SU-DHL-6 (cell line): ENCODE measurements at regions not wholly inside any gene's neighbourhood (a gene's known extent, or its start where the extent isn't known, plus 50 kb on each side); places are given as distances from the start of the nearest gene placed in this dataset.
A peak's percentile ranks its signal among the peaks of the same experiment; 100 is the strongest.

Experiments
- H2AFZ ChIP-seq: fragments of 200-600 bp; sonication (generic); 2 replicates; pipeline ENCODE4 v1.6.1; 2014; ENCODE audit warnings: low read depth, mild to moderate bottlenecking, moderate library complexity, mixed read lengths, antibody characterized with exemption, low read length; ENCODE audit not compliant: severe bottlenecking
- H3F3A ChIP-seq: fragments of 200-600 bp; shearing (Covaris generic); 2 replicates; pipeline ENCODE4 v1.6.0; 2016; ENCODE audit warnings: antibody characterized with exemption, mild to moderate bottlenecking; ENCODE audit not compliant: insufficient read depth
- H3K27ac ChIP-seq: fragments of 200-600 bp; sonication (generic); 2 replicates; pipeline ENCODE4 v1.5.1; 2016; ENCODE audit warnings: low read depth, mild to moderate bottlenecking, low read length, moderate library complexity, mixed read lengths
- H3K27me3 ChIP-seq: fragments of 200-600 bp; sonication (generic), shearing (Covaris generic); 2 replicates; pipeline ENCODE4 v1.6.0; 2014; ENCODE audit warnings: mild to moderate bottlenecking, low read length
- H3K36me3 ChIP-seq: fragments of 200-600 bp; sonication (generic); 2 replicates; pipeline ENCODE4 v1.6.1; 2014; ENCODE audit warnings: mild to moderate bottlenecking, low read length, mixed read lengths
- H3K4me2 ChIP-seq: fragments of 300-600, 200-600 bp; shearing (Covaris generic), sonication (generic); 2 replicates; pipeline ENCODE4 v1.6.0; 2014; ENCODE audit warnings: low read length, low read depth, mild to moderate bottlenecking; ENCODE audit not compliant: poor library complexity, severe bottlenecking
- H3K4me3 ChIP-seq: fragments of 200-600 bp; sonication (generic); 2 replicates; pipeline ENCODE4 v1.5.1; 2014; ENCODE audit warnings: antibody characterized with exemption, low read length, mild to moderate bottlenecking, mixed read lengths; ENCODE audit not compliant: insufficient read depth, poor library complexity, severe bottlenecking
- H3K79me2 ChIP-seq: fragments of 200-600 bp; sonication (generic); 2 replicates; pipeline ENCODE4 v1.6.1; 2014; ENCODE audit warnings: mild to moderate bottlenecking, low read length, moderate library complexity; ENCODE audit not compliant: insufficient read depth
- H3K9ac ChIP-seq: fragments of 200-600 bp; sonication (generic); 2 replicates; pipeline ENCODE4 v1.7.0; 2014; ENCODE audit warnings: mild to moderate bottlenecking, low read length
- H3K9me2 ChIP-seq: fragments of 200-600 bp; sonication (generic); replicated peaks from 2 replicates; pipeline ENCODE4 v1.6.1; 2014; ENCODE audit warnings: low read length; ENCODE audit not compliant: insufficient read depth
- H3K9me3 ChIP-seq: fragments of 200-600 bp; sonication (generic); 2 replicates; pipeline ENCODE4 v1.6.1; 2014; ENCODE audit warnings: low read length, mixed read lengths; ENCODE audit not compliant: insufficient read depth
- H4K20me1 ChIP-seq: fragments of 200-600 bp; sonication (generic); 2 replicates; pipeline ENCODE4 v1.6.1; 2014; ENCODE audit warnings: low read depth, mild to moderate bottlenecking, antibody characterized with exemption, low read length, moderate library complexity, mixed read lengths
- EZH2phosphoT487 ChIP-seq: fragments of 200-600 bp; sonication (generic), shearing (Covaris generic); conservative IDR thresholded peaks from 2 replicates; pipeline ENCODE4 v1.6.1; 2018; ENCODE audit warnings: mild to moderate bottlenecking, antibody characterized with exemption, low read length, moderate library complexity, mixed read lengths
- TF ChIP-seq, protein P1 (sequence below): fragments of 200-600 bp; sonication (generic); IDR thresholded peaks from one replicate; pipeline ENCODE4 v1.5.1; 2017; ENCODE audit warnings: antibody characterized with exemption, mild to moderate bottlenecking, low read length, moderate library complexity; ENCODE audit not compliant: insufficient read depth, poor library complexity, severe bottlenecking

GRCh38 chrX:30973784-30974427, 84.9 kb upstream of the TAB3 start:
- Histone ChIP-seq H4K20me1 (no peaks in the 10 kb centered on the region), H2AFZ (no peak overlapping the region), H3F3A (no peaks in the 10 kb centered on the region), H3K4me2 (no peak overlapping the region), H3K27me3 (no peaks in the 10 kb centered on the region), H3K4me3 (no peak overlapping the region), H3K9me3 (no peaks in the 10 kb centered on the region), H3K36me3 (no peaks in the 10 kb centered on the region), H3K27ac (no peak overlapping the region), H3K9me2 (no peaks in the 10 kb centered on the region), H3K9ac (no peak overlapping the region), H3K79me2 (no peaks in the 10 kb centered on the region)
- TF ChIP-seq, protein P1, sequence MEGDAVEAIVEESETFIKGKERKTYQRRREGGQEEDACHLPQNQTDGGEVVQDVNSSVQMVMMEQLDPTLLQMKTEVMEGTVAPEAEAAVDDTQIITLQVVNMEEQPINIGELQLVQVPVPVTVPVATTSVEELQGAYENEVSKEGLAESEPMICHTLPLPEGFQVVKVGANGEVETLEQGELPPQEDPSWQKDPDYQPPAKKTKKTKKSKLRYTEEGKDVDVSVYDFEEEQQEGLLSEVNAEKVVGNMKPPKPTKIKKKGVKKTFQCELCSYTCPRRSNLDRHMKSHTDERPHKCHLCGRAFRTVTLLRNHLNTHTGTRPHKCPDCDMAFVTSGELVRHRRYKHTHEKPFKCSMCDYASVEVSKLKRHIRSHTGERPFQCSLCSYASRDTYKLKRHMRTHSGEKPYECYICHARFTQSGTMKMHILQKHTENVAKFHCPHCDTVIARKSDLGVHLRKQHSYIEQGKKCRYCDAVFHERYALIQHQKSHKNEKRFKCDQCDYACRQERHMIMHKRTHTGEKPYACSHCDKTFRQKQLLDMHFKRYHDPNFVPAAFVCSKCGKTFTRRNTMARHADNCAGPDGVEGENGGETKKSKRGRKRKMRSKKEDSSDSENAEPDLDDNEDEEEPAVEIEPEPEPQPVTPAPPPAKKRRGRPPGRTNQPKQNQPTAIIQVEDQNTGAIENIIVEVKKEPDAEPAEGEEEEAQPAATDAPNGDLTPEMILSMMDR, result no peak
- TF ChIP-seq EZH2phosphoT487, result no peak

GRCh38 chrX:30971774-30972603, 82.9 kb upstream of the TAB3 start:
- H3K9me3 ChIP-seq, result no peaks in the 10 kb centered on the region
- peak overlapping the region; percentile 82 for H2AFZ ChIP-seq
- peak overlapping the region; percentile 56 for H3K4me2 ChIP-seq
- TF ChIP-seq EZH2phosphoT487, result no peak
- TF ChIP-seq, protein P1, result peak; percentile 26
- H3K27ac ChIP-seq, result no peak overlapping the region
- H3K9me2 ChIP-seq, result no peaks in the 10 kb centered on the region
- no peaks in the 10 kb centered on the region for H3K27me3 ChIP-seq
- H3K79me2 ChIP-seq, result no peaks in the 10 kb centered on the region
- H3K9ac ChIP-seq, result peak overlapping the region; percentile 32; the same call in 1 of the 2 replicates
- no peak overlapping the region for H3K4me3 ChIP-seq
- H3F3A ChIP-seq, result no peaks in the 10 kb centered on the region
- H3K36me3 ChIP-seq, result no peaks in the 10 kb centered on the region
- no peaks in the 10 kb centered on the region for H4K20me1 ChIP-seq

DNA sequence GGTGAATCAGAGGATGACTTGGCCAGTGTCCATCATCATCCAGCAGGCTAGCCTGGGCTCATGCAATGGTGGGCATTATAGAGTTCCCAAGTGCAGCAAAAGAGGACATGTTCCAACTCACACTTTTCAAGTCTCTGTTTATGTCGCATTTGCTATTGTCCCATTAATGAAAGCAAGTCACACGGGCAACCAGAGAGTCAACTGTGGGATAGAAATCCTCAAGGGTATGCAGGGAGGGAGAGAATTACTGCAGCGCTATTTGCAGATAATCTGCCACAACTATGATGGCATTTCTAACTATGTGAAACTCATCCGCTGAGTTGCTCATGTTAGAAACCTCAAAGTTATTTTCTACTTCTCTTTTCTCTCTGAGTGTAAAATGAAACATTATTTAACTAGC, 78.5 kb upstream of the TAB3 start:
- H3F3A ChIP-seq, result no peaks in the 10 kb centered on the region
- no peak for TF ChIP-seq EZH2phosphoT487
- TF ChIP-seq, protein P1, result no peak
- H3K4me3 ChIP-seq, result no peak overlapping the region
- no peaks in the 10 kb centered on the region for H3K9me2 ChIP-seq
- no peak overlapping the region for H3K4me2 ChIP-seq
- H3K9me3 ChIP-seq, result no peaks in the 10 kb centered on the region
- no peaks in the 10 kb centered on the region for H3K36me3 ChIP-seq
- no peak overlapping the region for H2AFZ ChIP-seq
- no peak overlapping the region for H3K27ac ChIP-seq
- no peaks in the 10 kb centered on the region for H3K27me3 ChIP-seq
- no peaks in the 10 kb centered on the region for H3K79me2 ChIP-seq
- no peak overlapping the region for H3K9ac ChIP-seq
- no peaks in the 10 kb centered on the region for H4K20me1 ChIP-seq
